NCI-H748 treated with DMSO at 0.1 percent for 48 hours (cell line): ENCODE measurements at regions not wholly inside any gene's neighbourhood (a gene's known extent, or its start where the extent isn't known, plus 50 kb on each side); places are given as distances from the start of the nearest gene placed in this dataset.
"Not testable (repeated sequence)": the region's sequence is repeated elsewhere in the genome, so short reads cannot be mapped to it uniquely, and the experiment has no call there.

Experiments
- DNase-seq: peaks from one replicate; lab custom pipeline; 2025; lab: John Stamatoyannopoulos, UW

- DNase-seq = no peak
Measured at GRCh38 chr16:85526185-85526974, 86.7 kb upstream of the GSE1 start.

GRCh38 chr16:85527042-85527766 lies 85.9 kb upstream of the GSE1 start:
- DNase-seq = no peak

DNA sequence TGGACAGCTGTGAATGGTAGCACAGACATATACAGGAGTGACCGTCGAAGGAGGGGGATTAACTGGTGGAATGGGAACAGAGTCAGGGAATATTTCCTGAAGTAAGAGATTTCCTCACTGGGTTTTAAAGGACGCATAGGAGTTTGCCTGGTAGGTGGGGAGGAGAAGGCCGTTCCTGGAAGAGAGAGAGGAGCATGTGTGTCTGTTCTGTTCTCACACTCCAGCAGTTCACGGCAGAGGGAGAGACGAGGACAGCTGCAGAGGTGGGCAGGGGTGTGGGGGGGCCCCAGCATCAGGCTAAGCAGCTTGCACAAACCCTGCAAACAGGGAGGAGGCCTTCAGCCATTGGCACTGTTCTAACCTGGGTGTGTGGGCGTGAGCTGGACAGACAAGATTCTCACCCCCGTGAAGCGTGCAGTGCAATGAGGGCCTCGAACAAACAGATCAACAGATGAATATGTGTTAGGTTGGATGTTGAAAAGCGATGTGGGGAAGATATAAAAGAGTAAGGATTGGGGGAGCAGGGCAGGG lies 85.3 kb upstream of the GSE1 start:
- no peak for DNase-seq

DNA sequence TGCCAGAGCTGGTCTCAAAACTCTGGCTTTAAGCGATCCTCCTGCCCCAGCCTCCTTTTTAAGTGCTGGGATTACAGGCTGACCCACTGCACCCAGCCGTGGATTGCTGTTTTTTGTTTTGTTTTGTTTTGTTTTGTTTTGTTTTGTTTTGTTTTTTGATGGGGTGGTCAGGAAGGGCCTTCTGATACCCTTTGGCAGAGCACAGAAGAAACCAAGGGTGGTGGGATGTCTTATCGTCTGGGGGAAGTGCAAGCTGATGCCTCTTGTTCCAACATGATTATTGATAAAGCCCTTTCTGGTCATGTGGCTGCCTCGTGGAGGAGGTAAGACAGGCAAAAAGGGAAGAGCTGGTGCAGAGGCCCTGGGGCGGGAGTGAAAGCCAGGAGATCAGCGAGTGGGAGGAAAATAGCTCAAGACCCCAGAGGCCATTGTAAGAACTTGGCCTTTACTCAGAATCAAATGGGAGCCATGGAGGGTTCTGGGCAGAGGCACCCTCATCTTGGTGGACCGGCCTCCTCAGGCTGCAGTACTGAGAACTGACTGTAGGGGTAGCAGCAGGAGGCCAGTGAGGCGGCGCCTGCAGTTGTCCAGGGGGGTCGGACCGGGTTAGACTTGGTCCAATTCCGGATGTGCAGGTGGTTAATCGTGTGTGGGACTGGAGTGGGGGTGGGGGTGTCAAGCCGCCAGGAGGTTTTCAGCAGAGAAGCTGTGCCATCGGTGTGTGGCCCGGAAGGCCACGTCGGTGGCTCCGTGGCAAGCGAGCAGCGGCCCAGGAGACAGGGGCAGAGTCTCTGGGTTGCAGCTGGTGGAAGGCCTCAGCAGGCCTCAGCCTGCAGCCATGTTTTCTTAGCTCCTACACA lies 84.4 kb upstream of the GSE1 start:
- no peak for DNase-seq

- no peak for DNase-seq
Measured at GRCh38 chr16:85529489-85530369, 83.4 kb upstream of the GSE1 start.

- no peak for DNase-seq
Measured at GRCh38 chr16:85530370-85530739, 82.8 kb upstream of the GSE1 start.

GRCh38 chr16:85531516-85531915 lies 81.6 kb upstream of the GSE1 start:
- DNase-seq = no peak

- DNase-seq = no peak
Measured at GRCh38 chr16:85532147-85532546, 81.0 kb upstream of the GSE1 start.

DNA sequence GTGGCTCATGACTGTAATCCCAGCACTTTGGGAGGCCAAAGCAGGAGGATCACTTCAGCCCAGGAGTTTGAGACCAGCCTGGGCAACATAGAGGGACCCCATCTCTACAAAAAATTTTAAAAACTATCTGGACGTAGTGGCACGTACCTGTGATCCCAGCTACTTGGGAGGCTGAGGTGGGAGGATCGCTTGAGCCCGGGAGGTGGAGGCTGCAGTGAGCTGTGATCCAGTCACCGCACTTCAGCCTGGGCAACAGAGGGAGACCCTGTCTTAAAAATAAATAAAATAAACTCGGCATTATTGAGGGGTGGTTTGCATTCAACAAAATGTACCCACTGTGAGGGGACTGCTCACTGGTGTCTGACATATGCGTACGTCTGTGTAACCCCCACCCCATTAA lies 79.5 kb upstream of the GSE1 start:
- DNase-seq = not testable (repeated sequence)

DNA sequence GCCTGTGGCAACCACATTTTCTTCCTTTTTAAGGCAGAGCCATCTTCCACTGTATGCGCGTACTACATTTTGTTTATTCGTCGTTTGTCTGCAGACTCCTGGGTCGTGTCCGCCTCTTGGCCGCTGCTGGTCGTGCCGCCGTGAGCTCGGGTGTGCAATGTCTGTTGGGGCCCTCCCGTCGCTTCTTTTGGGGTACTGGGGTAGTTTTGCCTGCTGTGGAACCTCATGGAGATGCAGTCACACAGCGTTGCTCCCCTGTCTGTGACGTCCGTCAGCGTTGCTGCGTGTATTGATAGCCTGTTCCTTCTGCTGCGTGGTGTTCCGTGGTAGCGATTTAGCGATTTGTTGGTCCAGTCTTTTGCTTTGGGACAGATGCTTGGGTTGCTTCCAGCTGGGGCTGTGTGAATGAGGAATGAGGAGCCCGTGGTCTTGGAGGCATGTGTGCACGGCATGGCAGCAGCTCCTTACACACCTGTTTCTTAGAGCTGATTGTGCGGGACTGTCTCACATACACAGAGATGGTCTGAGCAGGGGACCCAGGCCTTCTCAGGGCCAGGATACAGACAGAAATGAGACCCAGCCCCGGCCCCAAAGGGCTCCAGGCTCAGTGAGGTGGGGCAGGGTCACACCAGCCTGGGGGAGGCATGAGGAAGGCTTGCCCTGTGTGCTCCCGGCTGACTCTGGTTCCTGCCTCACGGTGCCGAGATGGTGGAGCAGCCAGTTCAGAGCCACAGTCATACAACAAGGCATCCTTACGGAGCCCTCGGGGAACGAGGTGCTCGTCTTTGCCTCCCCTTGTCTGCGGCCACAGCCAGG lies 78.4 kb upstream of the GSE1 start:
- no peak for DNase-seq

- DNase-seq = no peak
Measured at GRCh38 chr16:85535352-85536072, 77.6 kb upstream of the GSE1 start.

DNA sequence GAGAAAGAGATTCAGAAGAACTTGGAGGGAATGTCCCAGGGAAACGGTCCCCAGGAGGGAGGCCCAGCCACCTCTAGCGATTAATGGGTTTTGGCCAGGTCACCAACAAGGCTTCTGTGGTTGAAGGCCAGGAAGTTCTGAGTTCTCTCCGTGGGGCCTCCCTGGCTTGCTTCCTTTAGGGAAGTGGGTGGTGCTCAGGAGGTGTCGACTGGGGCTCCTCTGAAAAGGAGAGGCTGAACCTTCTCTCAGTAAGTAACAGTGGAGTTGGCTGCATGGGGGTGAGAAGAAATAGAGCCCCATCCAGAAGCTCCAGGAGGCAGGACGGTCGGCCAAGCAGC lies 77.1 kb upstream of the GSE1 start:
- DNase-seq = no peak

GRCh38 chr16:85536411-85537330 lies 76.5 kb upstream of the GSE1 start:
- no peak for DNase-seq

GRCh38 chr16:85537331-85537788 lies 75.8 kb upstream of the GSE1 start:
- DNase-seq = no peak

GRCh38 chr16:85537795-85538401 lies 75.2 kb upstream of the GSE1 start:
- no peak for DNase-seq

DNA sequence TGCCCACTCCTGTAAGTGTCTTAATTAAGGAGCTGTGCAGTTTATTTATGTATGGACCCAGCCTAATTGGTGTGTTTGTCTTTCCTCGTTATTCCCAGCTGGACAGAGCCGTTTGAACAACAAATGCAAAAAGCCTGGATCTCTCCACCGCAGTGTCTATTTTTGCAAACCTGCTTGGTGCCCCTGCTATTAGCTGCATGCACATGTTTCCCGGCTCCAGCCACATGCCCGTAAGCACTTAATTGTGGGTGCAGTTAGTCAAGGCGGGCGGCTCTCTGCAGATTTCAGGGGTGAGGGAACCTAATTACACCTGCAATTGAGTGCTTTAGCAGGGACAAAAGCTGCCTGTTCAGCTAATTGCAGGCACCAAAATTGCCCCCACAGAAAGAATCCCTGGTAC lies 74.0 kb upstream of the GSE1 start:
- peak; percentile 92 for DNase-seq

DNA sequence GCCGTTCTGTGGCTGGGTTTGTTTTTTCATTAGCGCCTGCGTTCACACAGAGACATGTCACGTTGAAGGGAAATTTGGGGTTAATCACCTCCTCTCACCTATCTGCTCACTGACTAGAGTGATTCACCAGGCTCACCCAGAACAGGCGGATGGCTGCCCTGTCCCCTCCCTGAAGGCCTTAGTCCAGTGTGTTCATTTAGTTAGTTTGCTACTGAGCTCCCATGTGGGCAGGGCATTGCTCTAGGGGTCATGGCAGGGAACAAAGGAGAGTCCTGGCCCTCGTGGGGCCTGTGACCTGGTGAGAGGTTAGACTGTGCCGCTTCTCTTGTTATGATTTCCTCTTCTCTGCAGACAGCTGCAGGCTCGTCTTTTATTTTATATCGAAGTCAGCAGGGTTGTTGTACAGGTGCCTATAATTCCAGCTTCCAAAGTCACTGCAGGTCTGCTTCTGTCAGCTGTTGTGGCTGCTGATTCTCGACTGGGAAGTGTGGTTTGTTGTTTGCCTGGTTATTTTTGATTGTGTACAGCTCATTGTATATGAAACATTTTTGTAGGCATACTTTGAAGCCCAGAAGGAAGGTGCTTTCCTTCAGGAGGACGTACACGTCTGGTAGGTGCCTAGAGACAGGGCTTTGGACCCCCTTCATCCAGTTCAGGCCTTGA lies 73.4 kb upstream of the GSE1 start:
- DNase-seq = no peak

DNA sequence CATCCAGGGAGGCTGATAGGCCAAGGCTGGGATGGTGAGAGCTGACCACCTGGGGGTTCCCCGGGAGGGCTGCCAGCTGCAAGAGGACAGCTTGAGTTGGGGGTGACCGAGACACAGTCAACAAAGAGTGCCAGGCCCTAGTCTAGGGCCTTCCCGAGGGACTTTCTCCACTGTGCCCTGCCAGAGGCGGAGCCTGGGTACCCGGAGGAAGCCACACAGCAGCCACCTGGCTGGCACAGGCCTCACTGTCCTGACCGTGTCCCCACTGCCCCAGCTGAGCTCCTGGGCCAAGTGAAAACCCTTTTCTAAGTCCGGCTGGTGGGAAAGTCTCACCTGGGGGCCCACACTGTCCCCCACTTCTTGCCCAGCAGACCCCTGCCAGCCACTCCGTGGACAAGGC lies 71.9 kb upstream of the GSE1 start:
- DNase-seq = no peak
